ENCODE measurements at regions not wholly inside any gene's neighbourhood (a gene's known extent, or its start where the extent isn't known, plus 50 kb on each side); places are given as distances from the start of the nearest gene placed in this dataset.

DNA sequence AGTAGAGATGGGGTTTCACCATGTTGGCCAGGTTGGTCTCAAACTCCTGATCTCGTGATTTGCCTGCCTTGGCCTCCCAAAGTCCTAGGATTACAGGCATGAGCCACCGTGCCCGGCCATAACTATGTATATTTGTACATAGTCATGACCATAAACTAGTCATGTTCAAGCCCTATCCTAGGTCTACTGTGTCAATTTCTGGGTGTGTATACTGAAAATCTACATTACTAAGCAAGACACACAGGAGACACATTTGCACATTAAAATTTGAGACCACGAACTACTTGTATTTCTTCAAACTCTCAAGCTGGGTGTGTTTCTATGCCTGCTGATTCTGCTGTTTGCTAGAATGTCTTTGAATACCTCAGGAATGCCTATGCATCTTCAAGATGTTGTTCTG is 451.3 kb upstream of the MCTP2 start:
- TF ChIP-seq, protein P1, sequence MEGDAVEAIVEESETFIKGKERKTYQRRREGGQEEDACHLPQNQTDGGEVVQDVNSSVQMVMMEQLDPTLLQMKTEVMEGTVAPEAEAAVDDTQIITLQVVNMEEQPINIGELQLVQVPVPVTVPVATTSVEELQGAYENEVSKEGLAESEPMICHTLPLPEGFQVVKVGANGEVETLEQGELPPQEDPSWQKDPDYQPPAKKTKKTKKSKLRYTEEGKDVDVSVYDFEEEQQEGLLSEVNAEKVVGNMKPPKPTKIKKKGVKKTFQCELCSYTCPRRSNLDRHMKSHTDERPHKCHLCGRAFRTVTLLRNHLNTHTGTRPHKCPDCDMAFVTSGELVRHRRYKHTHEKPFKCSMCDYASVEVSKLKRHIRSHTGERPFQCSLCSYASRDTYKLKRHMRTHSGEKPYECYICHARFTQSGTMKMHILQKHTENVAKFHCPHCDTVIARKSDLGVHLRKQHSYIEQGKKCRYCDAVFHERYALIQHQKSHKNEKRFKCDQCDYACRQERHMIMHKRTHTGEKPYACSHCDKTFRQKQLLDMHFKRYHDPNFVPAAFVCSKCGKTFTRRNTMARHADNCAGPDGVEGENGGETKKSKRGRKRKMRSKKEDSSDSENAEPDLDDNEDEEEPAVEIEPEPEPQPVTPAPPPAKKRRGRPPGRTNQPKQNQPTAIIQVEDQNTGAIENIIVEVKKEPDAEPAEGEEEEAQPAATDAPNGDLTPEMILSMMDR (IDR thresholded peaks at IDR 0.05) = no peak
- TF ChIP-seq POLR2A (IDR thresholded peaks at IDR 0.05) = no peak

All from testis (tissue), 2 donors.